NB4 (cell line): ENCODE measurements at regions not wholly inside any gene's neighbourhood (a gene's known extent, or its start where the extent isn't known, plus 50 kb on each side); places are given as distances from the start of the nearest gene placed in this dataset.
"Not testable (repeated sequence)": the region's sequence is repeated elsewhere in the genome, so short reads cannot be mapped to it uniquely, and the experiment has no call there.

Source experiments
- DNase-seq: peaks from one replicate; pipeline ENCODE4 v3.0.0; 2010; ENCODE audit warnings: low read depth
- H3K4me3 ChIP-seq: one replicate; pipeline ENCODE4 v1.5.1; 2011; ENCODE audit warnings: mild to moderate bottlenecking, low read depth, low read length, moderate library complexity
- CTCF ChIP-seq: IDR thresholded peaks from one replicate; pipeline ENCODE4 v1.5.1; 2012; ENCODE audit warnings: low read depth, low read length
- MAX ChIP-seq: IDR thresholded peaks from 2 replicates; pipeline ENCODE4 v1.6.1; 2011; ENCODE audit warnings: low read depth, low read length
- MYC ChIP-seq: IDR thresholded peaks from 2 replicates; pipeline ENCODE4 v1.6.1; 2011; ENCODE audit warnings: low read depth, low read length
- POLR2A ChIP-seq: IDR thresholded peaks from 2 replicates; pipeline ENCODE4 v1.6.1; 2011; ENCODE audit warnings: mild to moderate bottlenecking; ENCODE audit not compliant: insufficient read length; ENCODE audit errors: extremely low read depth

- DNase-seq = no peak
- TF ChIP-seq MYC (no peak), MAX (no peak), POLR2A (no peak), CTCF (no peak)
- no peak overlapping the region for H3K4me3 ChIP-seq
Observed at GRCh38 chr13:90654970-90655369, 692.5 kb upstream of the MIR17HG start.

- DNase-seq, H3K4me3 ChIP-seq: not testable (repeated sequence)
Observed at GRCh38 chr13:90664200-90664599, 683.3 kb upstream of the MIR17HG start.

- TF ChIP-seq POLR2A = no peak
- no peak for TF ChIP-seq MYC
- no peak for TF ChIP-seq CTCF
- TF ChIP-seq MAX = no peak
- H3K4me3 ChIP-seq = no peak overlapping the region
- no peak for DNase-seq
Observed at GRCh38 chr13:90673746-90674145, 673.7 kb upstream of the MIR17HG start.

GRCh38 chr13:90675129-90675528 is 672.4 kb upstream of the MIR17HG start:
- no peak for DNase-seq
- H3K4me3 ChIP-seq = no peak overlapping the region
- TF ChIP-seq POLR2A (no peak), MYC (no peak), MAX (no peak), CTCF (no peak)

GRCh38 chr13:90680826-90681225 is 666.7 kb upstream of the MIR17HG start:
- no peak for DNase-seq
- no peak for TF ChIP-seq POLR2A
- no peak for TF ChIP-seq MYC
- no peak for TF ChIP-seq MAX
- no peak for TF ChIP-seq CTCF
- no peak overlapping the region for H3K4me3 ChIP-seq

- no peak for DNase-seq
- TF ChIP-seq MAX (no peak), CTCF (no peak), MYC (no peak), POLR2A (no peak)
- H3K4me3 ChIP-seq = no peak overlapping the region
Observed at GRCh38 chr13:90683711-90684131, 663.8 kb upstream of the MIR17HG start.
